Adrenal gland (tissue), 5 donors: ENCODE measurements at regions not wholly inside any gene's neighbourhood (a gene's known extent, or its start where the extent isn't known, plus 50 kb on each side); places are given as distances from the start of the nearest gene placed in this dataset.

Source experiments
- CTCF ChIP-seq, 6 experiments: fragments of 450-650 bp in 4 of 6; fragments of 200-600 bp in 2 of 6; sonication (generic) in 1 of 6; IDR thresholded peaks; 1 replicate in 5 of 6; 2 replicates in 1 of 6; pipeline versions ENCODE4 v1.5.1 to v1.8.0; 2016 to 2021; ENCODE audit warnings: antibody characterized with exemption in 6 of 6, mild to moderate bottlenecking in 2 of 6, moderate library complexity in 1 of 6
- POLR2A ChIP-seq, 2 donors: fragments of 450-650 bp; IDR thresholded peaks; one replicate each; pipeline ENCODE4 v1.6.1; 2017; ENCODE audit warnings: antibody characterized with exemption in 2 of 2, mild to moderate bottlenecking in 2 of 2, moderate library complexity in 1 of 2
- donor health status: DM: no; HTN: no; CAD: no.

GRCh38 chr5:73351593-73351992 lies 97.0 kb downstream of the FOXD1 start:
- no peak for TF ChIP-seq POLR2A (IDR thresholded peaks at IDR 0.05)
- TF ChIP-seq CTCF (IDR thresholded peaks at IDR 0.05): no peak
